ENCODE measurements at regions not wholly inside any gene's neighbourhood (a gene's known extent, or its start where the extent isn't known, plus 50 kb on each side); places are given as distances from the start of the nearest gene placed in this dataset.

DNA sequence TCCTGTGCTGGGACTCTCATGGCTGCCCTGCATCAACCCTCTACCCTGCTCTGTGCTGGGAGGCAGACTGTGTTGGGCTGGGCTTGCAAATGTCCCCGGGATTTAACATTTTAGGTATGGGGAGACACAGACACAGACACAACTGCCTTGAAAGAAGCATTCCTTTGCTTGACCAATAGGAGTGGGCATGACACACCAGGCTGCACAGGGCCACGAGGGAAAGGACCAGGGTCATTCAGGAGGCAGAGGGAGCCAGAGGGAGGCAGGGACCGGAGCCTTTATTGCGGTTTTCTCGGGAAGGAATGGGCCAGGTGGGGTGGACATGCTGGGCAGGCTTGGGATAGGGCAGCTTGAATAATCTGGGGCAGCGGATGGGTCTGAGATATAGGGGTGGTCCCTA is 238.7 kb upstream of the COPS8 start:
- in situ Hi-C loops (cut with HindIII; ENCODE audit: low sequenced_read_pairs): no loop called here

DNA sequence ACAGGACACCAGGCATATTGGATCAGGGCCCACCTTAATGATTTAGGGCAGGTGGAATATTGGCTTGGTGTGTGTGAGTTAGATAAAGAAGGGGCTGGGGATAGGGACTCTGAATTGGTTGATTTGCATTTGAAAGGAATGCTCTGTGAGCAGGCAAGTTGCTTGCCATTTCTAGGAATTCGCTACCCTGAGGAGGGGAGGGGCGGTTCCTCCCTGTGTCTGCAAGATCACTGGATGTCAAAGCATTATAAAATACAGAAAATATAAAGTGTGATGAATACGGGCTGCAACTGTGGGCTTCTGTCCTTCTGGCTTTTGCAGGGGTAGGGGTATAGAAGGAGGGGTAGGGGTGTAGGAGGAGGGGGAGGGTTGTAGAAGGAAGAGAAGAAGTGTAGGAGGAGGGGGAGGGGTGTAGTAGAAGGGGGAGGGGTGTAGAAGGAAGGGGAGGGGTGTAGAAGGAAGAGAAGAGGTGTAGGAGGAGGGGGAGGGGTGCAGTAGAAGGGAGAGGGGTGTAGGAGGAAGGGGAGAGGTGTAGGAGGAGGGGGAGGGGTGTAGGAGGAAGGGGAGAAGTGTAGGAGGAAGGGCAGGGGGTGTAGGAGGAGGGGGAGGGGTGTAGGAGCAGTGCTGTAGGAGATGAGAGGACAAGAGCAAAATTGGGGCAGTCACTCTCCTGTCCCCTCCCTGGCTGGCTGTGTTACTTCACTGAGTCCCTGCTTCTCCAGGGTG is 238.0 kb upstream of the COPS8 start:
- in situ Hi-C loops (cut with HindIII; ENCODE audit: low sequenced_read_pairs): no loop called here

DNA sequence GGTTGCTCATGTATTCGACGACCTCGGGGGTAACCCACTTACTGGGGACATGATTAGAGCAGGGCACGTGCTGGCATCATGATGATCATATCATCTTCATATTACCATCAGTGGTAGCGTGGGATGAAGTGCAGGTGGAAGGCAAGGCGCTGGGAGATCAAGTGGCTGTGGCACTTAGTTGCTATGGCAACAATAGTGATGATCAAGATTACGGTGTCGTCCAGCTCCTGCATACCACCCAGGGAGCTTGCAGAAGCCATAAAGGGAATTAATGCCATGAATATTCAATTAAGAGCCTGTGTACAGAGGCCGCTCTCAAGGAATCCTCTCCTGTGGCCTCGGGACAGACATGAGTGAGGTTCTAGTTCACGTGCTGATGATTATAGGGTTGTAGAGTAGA is 237.2 kb upstream of the COPS8 start:
- in situ Hi-C loops (cut with HindIII; ENCODE audit: low sequenced_read_pairs): no loop called here

DNA sequence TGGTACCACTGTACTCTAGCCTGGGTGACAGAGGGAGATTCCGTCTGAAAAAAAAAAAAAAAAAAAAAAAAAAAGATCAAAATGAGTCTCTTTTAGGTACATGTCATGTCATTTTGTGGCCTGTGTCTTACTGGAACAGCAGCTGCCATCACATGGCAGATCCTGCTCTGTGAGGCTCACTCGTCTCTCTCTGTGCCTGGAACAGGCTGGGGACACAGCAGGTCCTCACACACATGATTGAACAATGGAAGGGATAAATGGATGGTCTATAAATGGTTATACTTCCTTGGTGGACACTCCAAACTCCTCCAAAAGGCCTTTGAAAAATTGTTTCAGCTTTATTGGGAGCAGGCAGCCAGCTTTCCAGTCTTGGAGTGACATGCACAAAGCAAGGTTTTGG is 236.2 kb upstream of the COPS8 start:
- in situ Hi-C loops (cut with HindIII; ENCODE audit: low sequenced_read_pairs): no loop called here

DNA sequence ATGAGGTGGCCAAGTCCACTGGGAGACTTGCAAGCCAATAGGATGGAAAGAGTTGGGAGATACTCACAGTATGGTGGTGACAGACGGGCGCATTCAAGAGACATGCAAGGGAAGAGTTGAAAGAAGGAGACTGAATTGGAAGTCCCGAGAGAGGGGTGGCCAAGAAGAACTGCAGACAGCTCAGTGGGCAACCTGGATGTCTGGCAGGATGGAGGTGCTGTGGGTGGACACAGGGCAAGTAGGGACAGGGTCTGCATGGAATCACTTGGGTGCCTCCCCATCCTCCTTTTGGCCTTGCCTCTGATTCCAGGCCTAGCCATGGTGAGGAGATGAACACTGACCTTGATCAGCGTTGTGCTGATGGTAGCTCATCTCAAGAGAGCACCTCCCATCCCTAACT is 235.7 kb upstream of the COPS8 start:
- in situ Hi-C loops (cut with HindIII; ENCODE audit: low sequenced_read_pairs): no loop called here

DNA sequence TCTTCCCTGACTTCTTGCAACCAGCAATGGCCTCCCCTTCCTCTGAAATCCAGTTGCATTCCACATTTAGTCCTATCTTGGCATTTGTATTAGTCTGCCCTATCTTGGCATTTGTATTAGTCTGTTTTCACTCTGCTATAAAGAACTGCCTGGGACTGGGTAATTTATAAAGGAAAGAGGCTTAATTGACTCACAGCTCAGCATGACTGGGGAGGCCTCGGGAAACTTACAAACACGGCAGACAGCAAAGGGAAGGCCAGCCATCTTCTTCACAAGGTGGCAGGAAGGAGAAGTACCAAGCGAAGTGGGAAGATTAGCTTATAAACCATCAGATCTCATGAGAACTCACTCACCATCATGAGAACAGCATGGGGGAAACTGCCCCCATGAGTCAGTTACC is 234.5 kb upstream of the COPS8 start:
- in situ Hi-C loops (cut with HindIII; ENCODE audit: low sequenced_read_pairs): no loop called here

DNA sequence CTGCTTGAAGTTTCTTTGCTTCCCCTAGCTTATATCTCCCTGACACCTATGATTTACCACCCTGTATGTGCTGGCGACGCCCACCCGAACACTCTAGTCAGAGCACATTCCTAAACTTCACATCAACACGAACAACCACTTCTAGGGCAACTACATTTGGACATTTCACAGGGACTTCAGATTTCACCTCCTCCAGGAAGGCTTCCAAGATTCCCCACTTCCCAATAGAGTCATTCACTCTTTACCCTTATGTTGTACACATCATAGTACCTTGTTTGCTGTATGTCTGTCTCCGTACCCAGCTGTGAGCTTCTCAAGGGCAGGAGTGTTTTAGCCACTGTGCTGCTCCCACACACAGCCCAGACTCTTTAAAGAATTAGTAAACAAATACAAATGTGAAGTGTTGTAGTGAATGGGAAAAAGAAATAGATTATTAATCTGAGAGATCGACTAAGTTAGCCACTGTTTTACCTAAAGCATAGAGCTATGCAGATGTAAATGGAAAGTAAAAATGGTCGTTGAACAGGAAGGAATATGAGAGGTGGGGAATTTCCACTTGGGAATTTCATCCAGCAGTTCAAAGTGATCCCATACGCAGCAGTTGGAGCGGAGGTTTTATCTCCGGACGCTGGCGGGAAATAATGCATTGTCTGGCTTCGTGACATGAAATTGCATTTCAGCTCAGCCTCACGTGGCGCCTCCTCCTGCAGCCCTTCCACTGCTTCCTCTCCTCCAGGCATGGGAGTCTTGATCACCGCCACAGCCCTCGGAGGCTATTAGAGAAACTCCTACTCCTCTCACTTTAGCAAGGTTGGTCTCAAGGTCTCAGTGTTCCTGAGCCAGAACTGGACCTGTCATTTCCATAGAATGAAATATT is 233.4 kb upstream of the COPS8 start:
- in situ Hi-C loops (cut with HindIII; ENCODE audit: low sequenced_read_pairs): no loop called here

DNA sequence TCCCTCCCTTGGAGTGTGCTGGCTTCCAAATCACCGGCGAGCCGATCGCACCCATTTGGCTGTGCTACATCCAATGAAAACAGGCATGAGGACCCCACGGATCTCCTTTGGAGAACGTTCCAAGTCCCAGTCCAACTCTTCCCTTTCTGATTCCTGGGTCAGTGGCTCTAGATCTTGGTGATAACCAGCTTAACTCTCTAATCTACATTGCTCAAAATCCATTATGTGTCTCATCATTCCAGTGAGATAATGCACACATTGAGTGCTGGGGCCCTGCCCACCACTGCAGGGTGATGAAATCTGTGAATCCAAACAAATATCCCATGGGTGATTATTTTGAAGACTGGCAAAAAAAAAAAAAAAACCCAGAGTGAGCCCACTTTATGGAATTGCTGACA is 232.7 kb upstream of the COPS8 start:
- in situ Hi-C loops (cut with HindIII; ENCODE audit: low sequenced_read_pairs): no loop called here

DNA sequence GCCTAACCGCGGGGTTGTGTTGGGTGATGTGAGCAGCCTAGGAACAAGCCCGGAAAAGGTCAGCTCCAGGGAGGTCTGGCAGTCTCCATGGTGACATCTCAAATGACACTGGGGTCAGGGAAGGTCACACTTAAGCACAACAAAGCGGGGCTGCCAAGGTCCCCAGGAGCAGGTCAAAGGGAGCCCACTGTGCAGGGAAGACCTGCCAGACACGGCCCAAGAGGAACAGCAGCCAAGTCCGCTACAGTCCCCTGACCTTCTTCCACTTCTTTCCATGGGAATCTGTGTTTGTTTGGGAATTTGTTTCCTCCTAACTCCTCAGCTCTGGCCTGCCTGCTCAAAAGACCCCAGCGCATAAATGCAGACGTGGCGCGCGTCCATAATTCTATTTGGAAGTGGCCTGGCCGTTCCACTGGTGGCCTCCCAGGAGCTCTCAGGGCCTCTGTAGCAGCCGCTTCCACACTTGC is 232.1 kb upstream of the COPS8 start:
- in situ Hi-C loops (cut with HindIII; ENCODE audit: low sequenced_read_pairs): no loop called here

DNA sequence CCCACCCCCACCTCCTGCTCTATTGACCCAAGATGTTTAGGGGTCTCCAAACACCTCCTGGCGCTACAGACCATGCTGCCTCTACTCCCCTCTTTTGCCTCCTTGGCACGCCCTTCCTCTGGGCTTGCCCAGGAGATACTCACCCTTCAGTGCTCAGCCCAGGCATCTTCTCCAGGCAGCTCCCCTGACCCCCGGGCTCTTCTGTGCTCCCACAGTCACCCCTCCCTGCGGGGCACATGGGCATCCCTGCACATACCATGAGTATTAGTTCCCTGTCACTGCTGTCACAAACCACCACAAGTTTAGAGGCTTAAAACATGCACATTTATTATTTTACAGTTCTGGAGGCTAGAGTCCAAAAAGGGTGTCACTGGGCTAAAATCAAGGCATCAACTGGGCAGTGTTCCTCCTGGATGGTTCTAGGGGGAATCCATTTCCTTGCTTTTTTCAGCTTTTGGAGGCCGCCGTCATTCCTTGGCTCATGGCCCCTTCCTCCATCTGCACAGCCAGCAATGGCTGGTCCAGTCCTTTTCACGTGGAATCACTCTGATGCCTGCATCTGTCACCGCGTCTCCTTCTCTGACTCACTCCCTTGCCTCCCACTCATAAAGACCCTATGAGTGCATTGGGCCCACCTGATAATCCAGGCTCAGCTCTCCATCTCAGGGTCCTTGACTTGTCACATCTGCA is 230.4 kb upstream of the COPS8 start:
- in situ Hi-C loops (cut with HindIII; ENCODE audit: low sequenced_read_pairs): no loop called here

DNA sequence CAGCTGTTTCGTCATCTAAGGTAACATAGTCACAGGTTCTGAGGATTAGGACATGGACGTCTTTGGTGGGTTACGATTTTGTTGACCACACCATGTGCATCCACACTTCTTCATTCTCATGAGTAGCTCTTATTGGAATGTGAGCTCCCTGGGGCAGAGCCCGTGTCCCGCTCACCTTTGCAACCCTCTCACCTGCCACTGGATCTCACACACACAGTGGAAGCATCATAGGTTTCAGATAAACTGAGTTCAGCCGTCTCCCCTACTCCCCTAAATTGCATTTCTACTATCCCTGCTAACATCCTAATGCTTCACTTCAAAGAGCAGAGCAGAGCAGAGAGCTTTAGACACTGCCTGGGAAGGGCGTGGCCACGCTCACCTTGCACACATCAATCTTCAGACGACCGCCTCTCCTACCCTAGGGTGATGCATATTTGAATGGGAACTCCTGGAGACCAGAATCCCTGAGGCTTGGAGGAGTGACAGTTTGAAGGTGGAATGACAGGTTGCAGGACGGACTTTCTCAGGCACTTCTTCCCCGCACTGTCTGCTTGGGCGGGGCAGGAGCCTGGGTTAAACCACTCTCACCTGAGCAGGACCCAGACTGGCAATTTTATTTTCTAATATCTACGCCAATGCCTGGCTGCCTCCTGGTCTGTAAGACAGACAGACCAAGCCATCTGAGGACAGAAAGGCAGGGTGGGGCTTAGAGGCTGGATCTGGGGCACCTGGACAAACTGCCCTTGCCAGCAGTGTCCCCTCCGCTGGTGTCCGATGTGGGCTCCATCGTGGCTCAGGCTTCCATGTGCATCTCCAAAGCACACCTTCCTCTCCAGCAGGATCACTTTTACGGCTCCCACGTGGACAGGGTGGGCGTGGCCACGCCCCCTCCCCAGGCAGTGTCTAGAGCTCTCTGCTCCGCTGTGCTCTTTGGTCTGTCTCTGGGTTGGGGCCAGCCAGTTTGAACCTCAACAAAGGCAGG is 229.5 kb upstream of the COPS8 start:
- in situ Hi-C loops (cut with HindIII; ENCODE audit: low sequenced_read_pairs): no loop called here

DNA sequence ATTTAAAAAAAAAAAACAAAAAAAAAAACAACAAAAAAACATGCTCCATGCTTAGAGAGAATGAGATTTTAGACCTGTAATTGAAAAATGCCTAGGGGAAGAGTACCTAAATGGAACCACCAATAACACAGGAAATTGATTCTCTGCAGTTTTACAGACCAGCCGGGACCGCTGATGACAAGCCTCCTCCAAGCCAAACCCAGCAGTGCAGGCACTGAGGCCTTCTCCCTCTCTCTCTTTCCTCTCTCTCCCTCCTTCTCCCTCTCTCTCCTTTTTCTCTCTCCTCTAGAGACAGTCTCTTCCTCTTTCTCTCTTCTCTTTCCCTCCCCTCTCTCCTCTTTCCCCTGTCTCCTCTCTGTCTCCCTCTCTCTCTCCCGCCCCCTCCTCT is 228.8 kb upstream of the COPS8 start:
- in situ Hi-C loops (cut with HindIII; ENCODE audit: low sequenced_read_pairs): no loop called here

DNA sequence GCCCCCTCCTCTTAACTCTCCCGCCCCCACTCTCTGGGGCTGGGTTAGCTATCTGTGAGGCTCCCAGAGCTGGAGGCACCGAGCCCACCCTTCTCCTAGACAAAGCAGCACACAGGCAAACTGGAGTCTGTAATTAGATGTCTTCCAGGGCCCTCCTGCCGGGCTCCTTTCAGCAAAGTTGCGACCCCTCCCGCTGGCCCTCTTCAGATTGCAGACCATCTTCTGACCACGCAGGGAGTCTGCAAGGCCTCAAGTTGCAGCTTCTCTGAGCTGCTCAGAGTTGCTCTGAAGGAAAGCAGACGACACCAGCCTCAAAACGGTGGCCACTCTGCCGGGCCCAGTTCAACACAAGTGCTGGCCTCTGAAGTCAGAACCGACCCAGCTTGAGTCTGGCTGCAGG is 228.4 kb upstream of the COPS8 start:
- in situ Hi-C loops (cut with HindIII; ENCODE audit: low sequenced_read_pairs): no loop called here

DNA sequence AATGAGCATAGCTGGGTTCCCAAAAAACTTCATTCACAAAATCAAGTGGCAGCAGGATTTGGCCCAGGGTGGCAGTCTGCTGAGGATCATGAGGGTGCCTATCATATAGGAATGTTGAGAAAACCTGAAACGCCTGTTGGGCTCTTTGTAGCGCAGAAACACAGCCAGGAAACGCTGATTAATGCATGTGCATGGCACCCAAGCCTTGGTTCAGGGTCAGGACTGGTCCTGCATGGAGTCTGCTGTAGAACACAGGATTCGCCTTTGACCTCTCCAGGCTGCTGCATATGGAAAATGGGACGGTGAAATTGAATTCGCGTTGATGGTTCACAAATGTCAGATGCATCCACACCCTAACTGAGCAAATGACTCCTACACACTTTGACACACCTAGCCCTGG is 227.9 kb upstream of the COPS8 start:
- in situ Hi-C loops (cut with HindIII; ENCODE audit: low sequenced_read_pairs): no loop called here

DNA sequence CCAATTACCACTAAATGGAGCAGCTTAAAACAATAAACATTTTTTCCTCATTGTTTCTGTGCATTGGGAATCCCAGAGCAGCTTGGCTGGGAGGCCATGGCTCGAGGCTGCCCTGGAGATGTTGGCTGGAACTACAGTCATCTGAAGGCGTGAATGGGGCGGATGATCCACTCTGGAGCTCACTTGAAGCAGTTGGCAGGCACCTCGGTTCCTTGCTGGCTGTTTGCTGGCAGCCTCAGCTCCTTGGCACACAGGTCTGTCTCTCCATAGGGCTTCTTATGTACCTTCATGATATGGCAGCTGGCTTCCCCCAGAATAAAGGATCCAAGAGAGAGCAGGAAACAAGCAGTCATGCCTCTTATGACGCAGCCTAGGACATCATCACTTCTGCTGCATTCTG is 227.0 kb upstream of the COPS8 start:
- in situ Hi-C loops (cut with HindIII; ENCODE audit: low sequenced_read_pairs): no loop called here

DNA sequence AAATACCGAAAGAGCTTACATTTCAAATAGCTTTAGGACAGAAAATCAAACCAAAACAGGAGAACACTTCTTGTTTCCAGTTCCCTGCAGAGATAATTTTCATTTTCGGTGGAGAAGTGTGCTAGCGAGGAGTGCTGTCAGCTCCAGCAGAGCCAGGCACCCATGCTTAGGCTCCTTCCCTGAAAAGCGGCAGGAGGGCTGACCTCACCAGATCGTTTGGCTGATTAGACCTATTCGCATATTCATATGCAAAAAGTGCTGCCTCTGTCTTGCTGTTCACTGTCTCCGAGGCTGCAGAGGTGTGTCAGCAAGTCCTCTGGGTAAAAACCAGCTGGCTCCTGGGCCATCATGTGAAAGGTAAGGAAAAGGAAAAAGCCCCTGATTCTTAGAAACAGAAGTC is 225.8 kb upstream of the COPS8 start:
- in situ Hi-C loops (cut with HindIII; ENCODE audit: low sequenced_read_pairs): no loop called here

DNA sequence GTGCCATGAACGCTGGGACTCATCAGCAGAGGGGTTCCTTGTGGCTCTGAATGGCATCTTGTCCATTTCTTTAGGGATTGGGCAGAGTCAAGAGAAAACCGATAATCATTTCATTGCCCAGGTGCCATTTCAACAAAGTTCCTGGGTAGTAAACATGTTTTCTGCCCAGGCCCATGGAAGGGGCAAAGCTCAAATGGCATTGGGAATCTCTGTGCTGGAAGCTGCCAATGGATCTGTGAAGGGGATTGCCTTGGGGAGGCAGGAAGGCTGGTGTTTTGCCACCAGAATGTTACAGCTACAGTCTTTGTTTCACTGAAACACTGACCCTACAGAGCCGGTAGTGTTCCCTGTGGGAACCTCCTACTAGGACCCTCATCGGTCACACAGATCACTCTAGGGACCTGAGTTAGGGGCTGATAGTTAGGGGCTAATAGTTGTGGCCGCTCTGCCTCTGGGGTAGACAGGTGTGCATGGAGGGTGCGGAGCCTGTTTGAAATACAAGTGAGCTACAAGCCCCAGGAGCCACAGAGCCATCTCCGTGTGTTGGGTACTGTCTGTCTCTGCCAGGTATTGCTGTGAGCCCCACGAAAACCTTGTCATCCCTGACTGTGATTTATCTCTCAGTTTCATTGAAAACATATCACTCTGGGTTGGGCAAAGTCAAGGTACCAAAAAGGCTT is 224.4 kb upstream of the COPS8 start:
- in situ Hi-C loops (cut with HindIII; ENCODE audit: low sequenced_read_pairs): no loop called here

DNA sequence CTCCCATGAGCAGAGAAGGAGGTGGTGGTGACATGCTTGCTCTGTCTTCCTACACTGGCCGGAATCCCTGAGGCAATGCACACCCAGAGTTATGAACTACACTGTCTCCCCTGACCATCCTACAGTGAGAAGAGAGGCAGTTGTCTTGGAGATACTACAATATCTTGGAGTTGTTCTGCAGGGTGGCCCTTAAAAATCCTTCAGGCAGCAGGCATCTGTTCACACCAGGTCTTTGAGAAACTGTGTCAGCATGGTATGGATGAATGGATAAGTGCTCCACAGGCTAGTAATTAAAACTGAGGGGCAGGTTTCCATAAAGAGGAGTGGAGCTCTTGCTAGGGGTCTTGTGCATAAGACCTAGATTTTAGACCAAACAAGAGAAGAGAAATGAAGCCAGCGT is 223.7 kb upstream of the COPS8 start:
- in situ Hi-C loops (cut with HindIII; ENCODE audit: low sequenced_read_pairs): no loop called here

DNA sequence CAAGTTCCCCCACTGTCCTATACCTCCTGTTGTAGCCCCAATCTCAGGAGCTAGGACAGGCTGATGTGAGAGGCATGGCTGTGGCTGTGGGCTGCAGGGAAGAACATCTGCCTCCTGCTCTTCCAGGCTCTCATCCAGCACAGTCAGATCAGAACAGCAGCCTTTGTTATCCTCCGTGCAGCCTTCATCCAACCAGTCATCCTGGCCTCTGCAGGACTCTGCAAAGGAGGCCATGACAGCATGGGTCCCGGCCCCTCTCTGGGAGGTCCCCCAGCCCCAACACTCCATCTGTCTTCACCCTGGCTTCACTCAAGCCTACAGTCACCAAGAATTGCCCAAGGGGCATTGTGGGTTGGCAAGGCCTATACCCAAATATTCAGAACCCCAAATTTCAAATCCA is 223.2 kb upstream of the COPS8 start:
- in situ Hi-C loops (cut with HindIII; ENCODE audit: low sequenced_read_pairs): no loop called here
